ACHN (cell line): ENCODE measurements at regions not wholly inside any gene's neighbourhood (a gene's known extent, or its start where the extent isn't known, plus 50 kb on each side); places are given as distances from the start of the nearest gene placed in this dataset.
"Not testable (repeated sequence)": the region's sequence is repeated elsewhere in the genome, so short reads cannot be mapped to it uniquely, and the experiment has no call there.

Experiments
- DNase-seq: peaks from one replicate; pipeline ENCODE4 v3.0.0-alpha.2; 2015
- in situ Hi-C: cut with HindIII; loops from 2 replicates; pipeline ENCODE4 v1.10.0; 2017; ENCODE audit warnings: low sequenced_read_pairs, low pct_ligation_motif_present, low pct_unique_long_range_greater_than_20kb

- in situ Hi-C loops: no loop called here
- DNase-seq: no peak
Observed at GRCh38 chr6:81634155-81634880, 118.2 kb downstream of the TENT5A start.

GRCh38 chr6:81633391-81633790, 119.1 kb downstream of the TENT5A start:
- no peak for DNase-seq
- in situ Hi-C loops: no loop called here

GRCh38 chr6:81630719-81631118, 121.8 kb downstream of the TENT5A start:
- no peak for DNase-seq
- in situ Hi-C loops: no loop called here

- in situ Hi-C loops: no loop called here
Observed at GRCh38 chr6:81625216-81625615, 127.3 kb downstream of the TENT5A start.

GRCh38 chr6:81624453-81624852, 128.0 kb downstream of the TENT5A start:
- in situ Hi-C loops: no loop called here

More at GRCh38 chr6:81625216-81625615, 127.3 kb downstream of the TENT5A start:
- no peak for DNase-seq

GRCh38 chr6:81623106-81623759, 129.2 kb downstream of the TENT5A start:
- in situ Hi-C loops: no loop called here
- DNase-seq: no peak

More at GRCh38 chr6:81624453-81624852, 128.0 kb downstream of the TENT5A start:
- no peak for DNase-seq

GRCh38 chr6:81621816-81622395, 130.6 kb downstream of the TENT5A start:
- in situ Hi-C loops: no loop called here
- no peak for DNase-seq

GRCh38 chr6:81614292-81614691, 138.2 kb downstream of the TENT5A start:
- no peak for DNase-seq
- in situ Hi-C loops: no loop called here

- no peak for DNase-seq
- in situ Hi-C loops: no loop called here
Observed at GRCh38 chr6:81613606-81614005, 138.9 kb downstream of the TENT5A start.

- in situ Hi-C loops: no loop called here
- no peak for DNase-seq
Observed at GRCh38 chr6:81612136-81612535, 140.3 kb downstream of the TENT5A start.

- in situ Hi-C loops: no loop called here
Observed at GRCh38 chr6:81609736-81610135, 142.7 kb downstream of the TENT5A start.

GRCh38 chr6:81608776-81609175, 143.7 kb downstream of the TENT5A start:
- in situ Hi-C loops: no loop called here
- DNase-seq: no peak

More at GRCh38 chr6:81609736-81610135, 142.7 kb downstream of the TENT5A start:
- no peak for DNase-seq

GRCh38 chr6:81606965-81607381, 145.5 kb downstream of the TENT5A start:
- no peak for DNase-seq
- in situ Hi-C loops: no loop called here

GRCh38 chr6:81605526-81605925, 147.0 kb downstream of the TENT5A start:
- no peak for DNase-seq
- in situ Hi-C loops: no loop called here

GRCh38 chr6:81601918-81602317, 150.6 kb downstream of the TENT5A start:
- in situ Hi-C loops: no loop called here

GRCh38 chr6:81600488-81600887, 152.0 kb downstream of the TENT5A start:
- in situ Hi-C loops, DNase-seq: not testable (repeated sequence)

More at GRCh38 chr6:81601918-81602317, 150.6 kb downstream of the TENT5A start:
- no peak for DNase-seq

- in situ Hi-C loops: no loop called here
- no peak for DNase-seq
Observed at GRCh38 chr6:81594501-81594900, 158.0 kb downstream of the TENT5A start.

- no peak for DNase-seq
- in situ Hi-C loops: no loop called here
Observed at GRCh38 chr6:81590314-81590691, 162.2 kb downstream of the TENT5A start.

- no peak for DNase-seq
- in situ Hi-C loops: no loop called here
Observed at GRCh38 chr6:81589465-81590313, 162.8 kb downstream of the TENT5A start.
